NCI-H510A (cell line): ENCODE measurements at regions not wholly inside any gene's neighbourhood (a gene's known extent, or its start where the extent isn't known, plus 50 kb on each side); places are given as distances from the start of the nearest gene placed in this dataset.
"Not testable (repeated sequence)": the region's sequence is repeated elsewhere in the genome, so short reads cannot be mapped to it uniquely, and the experiment has no call there.

Experiments
- DNase-seq: peaks from one replicate; lab custom pipeline; 2025; lab: John Stamatoyannopoulos, UW

DNA sequence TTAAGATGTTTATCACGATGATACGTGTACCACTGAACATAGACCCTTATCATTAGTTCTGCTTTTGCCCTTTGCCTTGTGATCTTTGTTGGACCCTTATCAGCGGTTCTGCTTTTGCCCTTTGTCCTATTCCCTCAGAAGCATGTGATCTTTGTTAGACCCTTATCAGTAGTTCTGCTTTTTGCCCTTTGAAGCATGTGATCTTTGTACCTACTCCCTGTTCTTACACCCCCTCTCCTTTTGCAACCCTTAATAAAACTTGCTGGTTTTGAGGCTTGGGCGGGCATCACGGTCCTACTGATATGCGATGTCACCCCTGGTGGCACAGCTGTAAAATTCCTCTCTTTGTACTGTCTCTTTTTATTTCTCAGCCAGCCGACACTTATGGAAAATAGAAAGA, 117.0 kb downstream of the SDHAF3 start:
- DNase-seq, result not testable (repeated sequence)

DNA sequence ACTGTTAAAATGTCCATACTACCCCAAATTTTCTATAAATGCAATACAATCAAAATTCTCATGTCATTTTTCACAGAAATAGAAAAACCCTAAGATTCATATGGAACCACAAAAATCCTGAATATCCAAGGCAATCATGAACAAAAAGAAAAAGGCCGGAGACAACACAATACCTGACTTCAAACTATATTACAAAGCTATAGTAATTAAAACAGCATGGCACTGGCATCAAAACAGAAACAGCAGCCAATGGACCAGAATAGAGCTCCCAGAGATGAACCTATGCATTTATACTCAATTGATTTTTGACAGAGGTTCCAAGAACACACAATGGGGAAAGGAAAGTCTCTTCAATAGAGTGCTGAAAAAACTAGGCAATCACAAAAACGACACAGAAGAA, 128.8 kb downstream of the SDHAF3 start:
- DNase-seq, result no peak

DNA sequence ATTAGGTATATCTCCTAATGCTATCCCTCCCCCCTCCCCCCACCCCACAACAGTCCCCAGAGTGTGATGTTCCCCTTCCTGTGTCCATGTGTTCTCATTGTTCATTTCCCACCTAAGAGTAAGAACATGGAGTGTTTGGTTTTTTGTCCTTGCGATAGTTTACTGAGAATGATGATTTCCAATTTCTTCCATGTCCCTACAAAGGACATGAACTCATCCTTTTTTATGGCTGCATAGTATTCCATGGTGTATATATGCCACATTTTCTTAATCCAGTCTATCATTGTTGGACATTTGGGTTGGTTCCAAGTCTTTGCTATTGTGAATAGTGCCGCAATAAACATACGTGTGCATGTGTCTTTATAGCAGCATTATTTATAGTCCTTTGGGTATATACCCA, 140.7 kb downstream of the SDHAF3 start:
- not testable (repeated sequence) for DNase-seq

DNA sequence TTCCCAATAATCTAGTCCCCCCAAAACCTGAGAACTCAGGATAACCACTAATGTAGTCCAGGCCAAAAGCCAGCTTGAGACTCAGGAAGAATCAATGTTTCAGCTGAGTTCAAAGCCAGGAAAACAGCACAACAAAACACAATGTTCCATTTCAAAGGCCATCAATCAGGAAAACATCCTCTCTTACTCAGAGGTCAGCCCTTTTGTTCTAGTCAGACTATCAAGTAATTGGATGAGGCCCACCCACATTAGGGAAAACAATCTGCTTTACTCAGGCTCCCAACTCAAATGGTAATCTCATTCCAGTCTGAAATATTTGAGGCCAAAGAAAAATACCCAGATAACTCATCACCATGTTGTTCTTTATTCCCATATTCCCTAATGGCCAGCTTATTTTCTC, 152.2 kb downstream of the SDHAF3 start:
- DNase-seq, result no peak

DNA sequence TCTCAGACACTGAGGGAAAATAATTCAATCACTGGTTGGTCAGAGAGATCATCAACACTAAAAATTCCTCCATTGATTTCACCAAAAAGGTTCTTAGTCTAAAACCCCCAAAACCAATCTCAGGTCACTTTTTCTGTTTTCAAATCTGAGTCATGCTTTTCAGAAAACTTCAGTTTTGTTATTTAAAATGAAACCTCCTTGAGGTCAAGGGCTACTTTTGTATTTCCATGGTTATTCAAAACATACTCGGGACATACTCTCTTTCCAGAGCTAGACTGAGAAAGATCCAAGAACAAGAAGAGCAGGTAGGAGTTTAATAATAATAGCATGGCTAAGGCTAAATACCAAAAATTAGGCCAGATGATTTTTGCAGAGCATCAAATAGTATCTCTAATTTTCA, 152.8 kb downstream of the SDHAF3 start:
- no peak for DNase-seq

DNA sequence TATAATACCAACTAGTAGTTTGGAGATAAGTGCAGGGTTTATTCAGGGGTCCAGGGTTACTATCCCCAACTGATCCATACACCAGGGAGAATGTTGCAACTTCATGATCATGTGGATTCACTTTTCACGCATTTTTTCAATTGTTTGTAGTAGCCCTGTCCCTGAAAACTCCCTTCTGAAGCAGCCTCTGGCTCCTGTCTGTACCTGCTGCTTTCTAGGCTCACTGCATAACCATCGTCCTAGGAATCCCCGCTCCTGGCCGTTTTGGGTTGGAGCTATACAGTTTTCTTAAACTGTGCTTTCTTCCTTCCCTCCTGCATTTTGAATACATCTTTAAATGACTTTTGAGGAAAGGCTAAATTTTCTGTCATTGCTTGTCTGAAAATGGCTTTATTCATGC, 154.1 kb downstream of the SDHAF3 start:
- DNase-seq, result no peak

DNA sequence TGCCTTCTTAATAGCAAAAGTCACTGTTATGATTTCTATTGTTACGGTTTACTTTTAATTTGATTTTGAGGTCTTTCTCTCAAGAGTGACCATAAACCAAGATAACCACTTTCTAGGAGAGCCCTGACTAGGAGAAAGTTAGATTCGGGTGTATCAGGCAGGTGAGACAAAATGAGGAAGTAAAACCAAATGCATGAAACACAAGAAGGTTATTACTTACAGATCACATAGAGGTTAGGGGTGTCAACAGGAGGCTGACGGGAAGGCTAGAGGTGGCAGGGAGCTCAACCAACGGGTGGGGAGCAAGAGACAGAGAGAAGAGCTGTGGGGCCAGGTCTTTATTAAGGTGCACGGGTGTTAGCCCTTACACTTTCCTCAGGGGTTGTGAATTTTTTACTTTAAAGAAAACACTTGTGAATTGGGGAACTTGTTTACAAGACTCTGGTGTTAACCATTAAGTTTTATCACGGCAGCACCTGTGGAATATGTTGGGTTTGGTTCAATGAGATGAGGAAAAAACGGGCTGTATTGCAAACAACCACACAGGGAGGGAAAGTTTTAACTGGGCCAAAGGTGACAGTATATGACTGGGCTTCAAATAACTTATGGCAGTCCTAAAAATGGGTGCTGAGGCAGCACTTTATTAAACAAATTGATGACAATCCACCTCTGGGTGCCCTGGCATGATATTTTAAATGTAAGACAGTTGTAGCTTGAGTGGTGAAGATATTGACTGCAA, 154.9 kb downstream of the SDHAF3 start:
- DNase-seq, result no peak

DNA sequence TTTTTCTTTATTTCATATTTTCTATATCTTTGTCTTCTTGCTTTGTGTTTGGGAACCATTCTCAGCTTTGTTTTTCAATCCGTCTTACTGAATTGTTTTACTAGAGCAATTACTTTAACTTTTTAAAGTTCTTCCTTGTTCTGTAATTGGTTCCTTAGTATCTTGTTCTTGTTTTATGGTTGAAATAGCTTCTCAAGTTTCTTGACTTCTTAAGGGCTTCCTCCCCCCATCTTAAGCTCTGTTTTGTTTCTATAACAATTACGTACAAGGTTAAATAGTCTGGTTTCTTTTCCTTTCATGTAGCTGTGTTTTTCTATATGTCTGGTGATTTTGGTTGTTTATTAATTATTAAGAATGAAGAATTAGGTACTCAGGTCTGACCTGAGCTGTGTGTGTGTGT, 158.0 kb downstream of the SDHAF3 start:
- DNase-seq, result no peak

DNA sequence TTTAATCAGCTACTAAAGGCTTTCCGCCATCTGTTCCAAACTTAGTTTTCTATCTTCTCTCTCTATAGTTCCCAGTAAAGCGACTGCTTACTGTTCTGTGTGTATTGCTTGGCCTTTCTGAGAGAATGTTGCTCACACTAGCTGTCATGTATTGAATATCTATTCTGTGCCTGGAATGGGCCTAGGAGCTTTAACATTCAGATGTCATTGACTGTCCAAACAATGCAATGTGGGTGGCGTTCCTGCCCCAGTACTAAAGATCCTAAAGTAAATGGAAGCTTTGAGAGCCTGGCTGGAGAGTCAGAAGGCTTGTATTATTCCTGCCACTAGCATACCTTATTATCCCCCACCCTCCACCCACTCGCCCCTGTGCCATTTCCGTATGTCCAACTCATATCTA, 163.5 kb downstream of the SDHAF3 start:
- no peak for DNase-seq

DNA sequence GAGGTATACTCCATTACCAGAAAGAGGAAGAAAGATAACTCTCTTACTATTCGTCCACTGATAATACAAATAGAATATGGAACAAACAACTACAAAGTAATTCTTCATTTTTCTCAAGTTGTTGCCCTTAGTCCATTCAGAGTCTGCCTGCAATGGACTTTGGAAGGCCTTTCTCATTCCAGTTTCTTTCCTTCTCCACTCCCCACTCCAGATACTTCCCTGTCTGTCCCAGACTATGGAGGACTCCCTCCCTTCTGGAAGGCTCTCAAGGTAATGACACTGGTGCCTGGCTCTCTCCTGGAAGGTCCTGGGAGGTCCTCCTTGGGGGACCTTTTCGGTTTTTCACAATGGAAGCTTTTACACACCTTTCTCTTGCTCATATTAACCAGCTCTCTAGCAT, 167.8 kb downstream of the SDHAF3 start:
- no peak for DNase-seq

DNA sequence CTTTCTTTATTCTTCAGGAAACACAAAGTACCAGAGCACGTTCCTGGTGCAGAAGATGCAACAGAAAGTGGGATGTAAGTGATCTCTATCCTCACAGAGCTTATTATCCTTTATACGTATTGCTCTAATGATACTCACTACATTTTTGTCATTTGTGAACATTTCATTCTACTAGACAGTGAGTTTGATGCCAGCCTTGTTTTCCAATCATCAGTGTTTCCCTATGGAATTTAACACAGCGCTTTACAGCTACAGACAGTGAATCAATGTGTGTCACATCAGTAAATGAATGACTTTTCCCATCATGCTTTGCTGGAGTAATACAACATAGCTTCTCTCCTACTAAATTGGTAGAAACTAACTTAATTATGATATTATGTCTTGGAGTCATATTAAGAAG, 175.5 kb downstream of the SDHAF3 start:
- no peak for DNase-seq

DNA sequence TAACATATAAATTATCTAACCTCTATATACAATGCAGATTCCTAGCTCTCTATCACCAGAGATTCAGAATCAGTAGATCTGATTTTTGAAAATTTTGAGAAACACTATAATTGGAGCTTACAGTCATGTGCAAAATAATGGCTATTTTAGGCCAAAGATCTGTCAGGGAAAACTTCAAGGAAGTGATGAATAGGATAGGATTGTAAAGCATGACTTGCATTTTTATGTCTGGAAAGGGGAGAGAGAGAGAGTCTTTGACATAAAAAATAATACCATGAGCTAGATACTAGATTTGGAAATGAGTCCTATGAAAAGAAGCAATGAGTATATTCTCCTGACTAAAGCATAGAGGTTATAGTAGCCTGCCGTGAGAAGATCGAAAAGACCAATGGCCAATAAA, 181.1 kb downstream of the SDHAF3 start:
- DNase-seq, result no peak

DNA sequence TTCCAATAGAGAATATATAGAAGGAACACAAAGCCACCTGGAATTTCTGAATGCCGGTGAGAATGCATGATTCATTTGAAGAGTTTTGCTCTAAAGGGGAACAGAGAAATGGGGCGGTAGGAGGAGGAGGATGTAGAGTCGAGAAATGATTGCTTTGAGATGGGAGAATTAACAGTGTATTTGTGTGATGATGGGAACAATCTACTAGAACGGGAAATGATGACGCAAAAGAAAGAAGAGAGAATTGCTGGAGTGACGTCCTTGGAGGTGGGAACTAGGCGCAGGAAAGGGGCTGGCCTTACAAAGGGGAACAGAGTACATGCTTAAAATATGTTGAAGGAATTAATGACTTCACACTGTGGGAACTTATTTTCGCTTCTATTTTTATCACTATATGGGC, 188.1 kb downstream of the SDHAF3 start:
- DNase-seq, result no peak

DNA sequence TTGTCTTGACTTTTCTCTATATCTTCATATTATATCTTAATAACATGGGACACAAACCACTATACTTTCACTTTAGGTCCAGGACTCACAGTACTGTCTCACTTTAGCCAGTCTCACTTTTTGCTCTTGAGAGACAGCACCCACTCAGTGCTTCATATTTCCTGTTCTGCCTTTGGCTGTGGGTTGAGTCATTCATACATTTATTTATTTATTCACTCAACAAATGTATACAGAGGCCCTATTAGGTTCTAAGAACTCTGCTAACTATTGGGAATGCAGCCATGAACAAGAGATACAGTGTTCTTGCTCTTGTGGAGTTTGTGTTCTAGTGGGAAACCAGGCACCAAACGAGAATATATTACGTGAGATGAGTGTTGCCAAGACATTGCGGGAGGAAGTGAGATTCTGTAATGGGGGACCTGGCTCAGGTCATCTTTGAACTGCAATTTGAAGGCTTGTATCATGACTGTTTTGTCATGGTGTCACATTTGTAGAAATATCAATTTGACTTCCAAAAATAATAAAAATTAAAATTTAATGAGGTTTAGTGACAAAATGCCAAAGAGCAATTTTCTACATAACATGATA, 190.1 kb downstream of the SDHAF3 start:
- no peak for DNase-seq

DNA sequence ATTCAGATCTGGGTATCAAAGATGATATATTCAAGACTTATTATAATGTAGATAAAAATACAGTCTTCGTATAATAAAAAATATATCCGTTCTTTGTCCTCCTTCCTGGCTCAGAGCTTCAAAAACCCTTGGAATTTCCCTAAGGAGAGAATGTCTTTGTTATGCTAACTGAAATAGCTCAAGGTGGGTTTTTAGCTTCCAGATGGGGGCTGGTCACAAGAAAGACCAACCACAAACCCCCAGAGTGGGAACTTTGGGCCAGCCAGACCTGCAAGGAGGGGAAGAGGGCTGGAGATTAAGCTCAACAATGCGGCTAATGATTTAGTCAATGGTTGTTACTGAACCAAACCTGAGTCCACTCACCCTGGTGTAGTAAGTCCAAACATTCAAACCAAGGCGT, 196.4 kb downstream of the SDHAF3 start:
- DNase-seq, result no peak

DNA sequence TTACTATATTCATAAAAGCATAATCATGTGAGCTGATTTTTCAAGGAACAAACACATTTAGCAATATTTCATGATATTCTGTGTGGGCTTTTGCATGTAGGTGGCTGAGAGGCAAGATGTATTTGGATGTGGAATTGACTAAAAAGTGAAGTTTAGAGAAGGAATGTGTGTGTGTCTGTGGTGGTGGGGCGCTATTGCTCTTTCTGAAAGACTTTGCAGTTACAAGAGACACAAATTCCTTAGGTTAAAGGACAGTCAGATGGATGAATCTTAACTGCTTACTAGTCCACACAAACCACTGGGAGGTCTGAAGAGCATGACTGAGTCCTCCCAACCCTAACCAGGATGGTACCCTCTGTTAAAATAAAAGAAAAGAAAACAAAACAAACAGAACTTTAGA, 200.1 kb downstream of the SDHAF3 start:
- DNase-seq, result no peak

DNA sequence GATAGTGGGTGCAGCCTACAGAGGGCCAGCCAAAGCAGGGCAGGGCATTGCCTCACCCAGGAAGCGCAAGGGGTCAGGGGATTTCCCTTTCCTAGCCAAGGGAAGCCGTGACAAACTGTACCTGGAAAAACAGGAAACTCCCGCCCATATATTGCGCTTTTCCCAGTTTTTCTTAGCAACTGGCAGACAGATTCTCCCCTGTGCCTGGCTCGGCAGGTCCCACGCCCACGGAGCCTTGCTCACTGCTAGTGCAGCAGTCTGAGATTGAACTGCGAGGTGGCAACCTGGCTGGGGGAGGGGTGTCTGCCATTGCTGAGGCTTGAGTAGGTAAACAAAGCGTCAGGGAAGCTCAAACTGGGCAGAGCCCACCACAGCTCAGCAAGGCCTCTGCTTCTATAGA, 212.4 kb downstream of the SDHAF3 start:
- not testable (repeated sequence) for DNase-seq

DNA sequence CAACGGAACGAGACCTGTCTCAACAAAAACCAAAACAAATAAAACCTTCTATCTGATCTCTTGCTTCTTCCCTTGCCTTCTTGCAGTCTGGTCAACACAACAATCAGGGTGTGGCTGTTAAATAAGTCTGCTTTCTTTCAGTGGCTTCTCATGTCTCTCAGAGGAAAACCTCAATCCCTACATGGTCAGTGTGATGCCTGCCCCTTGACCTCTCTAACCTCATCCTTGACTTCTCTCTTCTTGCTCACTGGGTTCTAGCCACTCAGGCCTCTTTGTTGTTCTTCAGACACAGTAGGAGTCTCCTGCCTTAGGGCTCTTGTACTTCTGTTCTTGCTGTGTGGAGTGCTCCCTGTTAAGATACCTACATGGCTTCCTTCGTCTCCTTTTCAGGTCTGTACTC, 220.4 kb downstream of the SDHAF3 start:
- no peak for DNase-seq

DNA sequence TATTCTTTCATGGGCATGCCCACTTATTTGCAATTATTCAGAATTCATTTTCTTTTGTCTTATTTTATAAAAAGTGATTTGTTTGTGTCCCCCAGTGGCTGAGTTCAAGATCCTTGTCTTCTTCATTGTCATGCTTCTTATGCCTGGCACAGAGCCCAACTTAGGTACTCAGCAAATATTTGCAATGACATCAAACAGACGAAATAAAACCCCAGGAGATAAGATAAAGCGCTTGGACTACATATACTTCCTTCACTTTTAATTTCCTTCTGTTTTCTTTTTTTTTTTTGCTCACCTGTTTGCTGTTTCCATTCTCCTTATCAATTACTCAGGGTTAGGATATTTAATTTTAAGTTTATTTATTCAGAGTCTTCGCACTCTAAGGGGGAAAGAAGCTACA, 225.0 kb downstream of the SDHAF3 start:
- no peak for DNase-seq

DNA sequence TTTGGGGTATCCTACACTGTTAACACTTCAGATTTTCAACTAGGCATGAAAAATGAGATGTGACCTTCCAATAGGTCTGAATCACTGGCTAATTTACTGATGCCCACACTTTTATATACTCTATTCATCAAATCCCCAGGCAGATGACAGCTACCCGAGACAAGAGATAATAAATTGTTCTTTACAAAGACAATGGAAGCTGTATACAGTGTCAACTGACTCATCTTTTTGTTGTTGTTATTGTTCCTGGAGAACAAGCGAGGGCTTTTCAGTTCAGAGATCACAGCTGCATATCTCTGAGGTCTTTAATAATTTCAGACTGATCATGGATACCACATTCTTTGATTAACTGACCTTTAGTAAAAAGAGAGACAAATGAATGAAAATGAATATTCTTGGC, 228.9 kb downstream of the SDHAF3 start:
- no peak for DNase-seq

DNA sequence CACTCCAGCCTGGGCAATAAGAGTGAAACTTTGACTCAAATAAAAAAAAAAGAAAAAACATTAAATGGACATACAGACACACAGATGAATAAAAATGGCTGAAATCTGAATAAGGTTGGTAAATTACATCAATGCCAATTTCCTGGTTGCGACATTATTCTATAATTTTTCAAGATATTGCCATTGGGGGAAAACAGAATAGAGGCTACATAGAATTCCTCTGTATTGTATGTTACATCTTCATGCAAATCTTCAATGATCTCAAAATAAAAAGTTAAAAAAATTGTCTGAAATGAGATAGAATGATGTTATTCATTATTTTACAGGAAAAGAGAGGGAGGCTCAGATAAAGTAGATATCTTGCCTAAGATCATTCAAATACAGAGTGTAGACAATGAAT, 234.0 kb downstream of the SDHAF3 start:
- DNase-seq, result no peak

DNA sequence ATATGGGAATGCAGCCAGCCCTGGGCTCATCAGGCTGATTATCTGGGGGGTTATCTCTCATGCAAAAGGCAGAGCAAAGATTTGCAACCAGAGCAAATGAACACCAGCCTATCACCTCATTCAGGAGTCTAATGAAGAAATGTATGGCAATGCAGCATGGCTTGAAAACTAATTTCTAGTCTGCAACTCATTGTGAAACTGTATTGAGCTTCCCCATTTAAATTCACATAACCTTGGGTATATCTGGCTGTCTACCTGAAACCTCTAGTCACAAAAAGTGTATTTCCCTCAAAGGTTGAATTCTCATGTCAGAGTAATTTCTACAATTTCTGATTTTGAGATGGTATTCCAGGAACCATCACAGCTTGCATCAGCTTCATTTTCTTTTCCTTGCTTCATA, 240.0 kb downstream of the SDHAF3 start:
- DNase-seq, result no peak

DNA sequence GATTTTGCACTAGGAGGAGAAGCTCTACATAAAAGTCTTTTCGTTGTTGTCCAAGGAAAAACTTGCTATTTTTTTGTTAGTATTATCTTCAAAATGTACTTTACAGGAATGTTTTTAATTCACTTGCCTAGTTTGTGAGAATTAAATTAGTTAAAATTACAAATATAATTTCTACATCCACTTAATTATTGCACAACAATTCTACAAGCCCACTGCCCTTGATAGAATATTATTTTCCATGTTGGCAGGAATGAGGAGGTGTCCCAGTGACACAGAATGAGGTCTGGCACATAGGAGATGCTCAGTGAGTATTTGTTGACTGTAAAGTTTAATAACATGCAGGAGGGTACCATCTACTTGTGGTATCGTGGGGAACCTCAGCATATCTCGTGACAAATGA, 255.4 kb downstream of the SDHAF3 start:
- DNase-seq, result no peak

DNA sequence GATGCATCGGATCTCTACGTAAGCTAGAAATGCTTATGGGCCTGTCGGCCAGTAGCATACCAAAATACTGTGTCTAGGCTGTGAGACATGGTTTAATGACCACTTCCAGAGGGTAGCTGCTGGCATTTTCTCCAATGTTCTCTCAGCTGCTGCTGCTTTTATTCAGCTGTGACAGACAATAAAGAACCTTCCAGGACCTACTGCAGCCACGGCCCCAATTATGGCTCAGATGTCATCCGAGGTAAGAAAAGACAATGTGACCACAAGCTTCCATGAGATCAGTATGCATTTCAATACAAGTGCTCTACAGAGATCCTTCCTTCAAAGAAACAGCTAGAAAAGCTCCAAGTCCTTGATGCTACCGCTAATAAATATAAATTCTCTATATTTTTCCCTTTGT, 256.2 kb downstream of the SDHAF3 start:
- no peak for DNase-seq
